ENCODE measurements at regions not wholly inside any gene's neighbourhood (a gene's known extent, or its start where the extent isn't known, plus 50 kb on each side); places are given as distances from the start of the nearest gene placed in this dataset.

- no peaks in the 10 kb centered on the region for H3K27me3 ChIP-seq
- no peak overlapping the region for H3K27ac ChIP-seq (replicated peaks in 1 of 4)
- WGBS = 88% methylated on average over 1 of the region's 1 CpG
- TF ChIP-seq POLR2A (IDR thresholded peaks at IDR 0.05; ENCODE audit: low read depth) (no peak), CTCF (IDR thresholded peaks at IDR 0.05) (no peak), POLR2AphosphoS5 (IDR thresholded peaks at IDR 0.05) (no peak), EP300 (IDR thresholded peaks at IDR 0.05) (no peak)
- intact Hi-C loops (cut with DNase I) = no loop called here
- no peaks in the 10 kb centered on the region for H3K4me1 ChIP-seq
- H3K9me3 ChIP-seq = peaks cover 0 to 15% (median 14%) of the 10 kb centered on the region in 4 donors
- no peak overlapping the region for H3K4me3 ChIP-seq
- H3K36me3 ChIP-seq = no peaks in the 10 kb centered on the region
- DNase-seq (ENCODE audit: extremely low spot score) = no peak
These were observed 82.1 kb upstream of the BMP4 start for GRCh38 chr14:54038724-54039123.

GRCh38 chr14:54039311-54039710, 82.7 kb upstream of the BMP4 start:
- Histone ChIP-seq H3K4me3 (no peak overlapping the region), H3K27me3 (no peaks in the 10 kb centered on the region), H3K4me1 (no peaks in the 10 kb centered on the region), H3K9me3 (peaks cover 0 to 15% (median 14%) of the 10 kb centered on the region in 4 donors), H3K27ac (replicated peaks in 1 of 4) (no peak overlapping the region), H3K36me3 (no peaks in the 10 kb centered on the region)
- intact Hi-C loops (cut with DNase I) = no loop called here
- no peak for DNase-seq (ENCODE audit: extremely low spot score)
- 52% methylated on average over 2 of the region's 2 CpGs for WGBS
- no peak for TF ChIP-seq POLR2AphosphoS5 (IDR thresholded peaks at IDR 0.05)
- TF ChIP-seq CTCF (IDR thresholded peaks at IDR 0.05) = no peak
- TF ChIP-seq POLR2A (IDR thresholded peaks at IDR 0.05; ENCODE audit: low read depth) = no peak
- no peak for TF ChIP-seq EP300 (IDR thresholded peaks at IDR 0.05)

GRCh38 chr14:54040846-54041245, 84.2 kb upstream of the BMP4 start:
- intact Hi-C loops (cut with DNase I) = no loop called here
- no peaks in the 10 kb centered on the region for H3K4me1 ChIP-seq
- H3K27me3 ChIP-seq = no peaks in the 10 kb centered on the region
- no peaks in the 10 kb centered on the region for H3K36me3 ChIP-seq
- H3K4me3 ChIP-seq = no peak overlapping the region
- peaks cover 0 to 8% (median 2%) of the 10 kb centered on the region in 4 donors for H3K9me3 ChIP-seq
- no peak for DNase-seq (ENCODE audit: extremely low spot score)
- H3K27ac ChIP-seq (replicated peaks in 1 of 4) = no peak overlapping the region
- no peak for TF ChIP-seq CTCF (IDR thresholded peaks at IDR 0.05)
- no peak for TF ChIP-seq POLR2AphosphoS5 (IDR thresholded peaks at IDR 0.05)
- no peak for TF ChIP-seq EP300 (IDR thresholded peaks at IDR 0.05)
- no peak for TF ChIP-seq POLR2A (IDR thresholded peaks at IDR 0.05; ENCODE audit: low read depth)

- H3K27me3 ChIP-seq = no peaks in the 10 kb centered on the region
- no peak overlapping the region for H3K27ac ChIP-seq (replicated peaks in 1 of 4)
- intact Hi-C loops (cut with DNase I) = no loop called here
- H3K4me3 ChIP-seq = no peak overlapping the region
- no peak for TF ChIP-seq POLR2AphosphoS5 (IDR thresholded peaks at IDR 0.05)
- TF ChIP-seq EP300 (IDR thresholded peaks at IDR 0.05) = no peak
- TF ChIP-seq POLR2A (IDR thresholded peaks at IDR 0.05; ENCODE audit: low read depth) = no peak
- TF ChIP-seq CTCF (IDR thresholded peaks at IDR 0.05) = no peak
- 56% methylated on average over 3 of the region's 3 CpGs for WGBS
- H3K36me3 ChIP-seq = no peaks in the 10 kb centered on the region
- H3K9me3 ChIP-seq = no peaks in the 10 kb centered on the region
- DNase-seq (ENCODE audit: extremely low spot score) = peak; percentile 47
- no peaks in the 10 kb centered on the region for H3K4me1 ChIP-seq
These were observed 89.6 kb upstream of the BMP4 start for GRCh38 chr14:54046250-54046649.

- intact Hi-C loops (cut with DNase I) = no loop called here
- no peak overlapping the region for H3K4me3 ChIP-seq
- H3K36me3 ChIP-seq = no peaks in the 10 kb centered on the region
- H3K4me1 ChIP-seq = no peaks in the 10 kb centered on the region
- 64% methylated on average over 5 of the region's 5 CpGs for WGBS
- no peak overlapping the region for H3K27ac ChIP-seq (replicated peaks in 1 of 4)
- no peaks in the 10 kb centered on the region for H3K9me3 ChIP-seq
- no peaks in the 10 kb centered on the region for H3K27me3 ChIP-seq
- no peak for DNase-seq (ENCODE audit: extremely low spot score)
- TF ChIP-seq POLR2AphosphoS5 (IDR thresholded peaks at IDR 0.05) = no peak
These were observed 91.2 kb upstream of the BMP4 start for GRCh38 chr14:54047645-54048308.

All from esophagus muscularis mucosa (tissue), 4 donors.